ENCODE measurements at regions not wholly inside any gene's neighbourhood (a gene's known extent, or its start where the extent isn't known, plus 50 kb on each side); places are given as distances from the start of the nearest gene placed in this dataset.

GRCh38 chr3:99384596-99384995 is 253.8 kb upstream of the COL8A1 start:
- Histone ChIP-seq H3K9me3 (ENCODE audit: control insufficient read depth, insufficient read depth, low read length) (no peaks in the 10 kb centered on the region), H3K4me1 (ENCODE audit: control insufficient read depth, insufficient read depth, low read length) (no peaks in the 10 kb centered on the region)

GRCh38 chr3:99376926-99377325 is 261.5 kb upstream of the COL8A1 start:
- Histone ChIP-seq H3K9me3 (ENCODE audit: control insufficient read depth, insufficient read depth, low read length) (no peaks in the 10 kb centered on the region), H3K27me3 (ENCODE audit: control insufficient read depth, insufficient read depth, low read length) (no peaks in the 10 kb centered on the region), H3K9ac (ENCODE audit: low read depth, low read length) (no peak overlapping the region)

More at GRCh38 chr3:99384596-99384995, 253.8 kb upstream of the COL8A1 start:
- no peaks in the 10 kb centered on the region for H3K36me3 ChIP-seq (ENCODE audit: control insufficient read depth, insufficient read depth, low read length)
- H3K4me3 ChIP-seq (ENCODE audit: low read depth, low read length), result no peak overlapping the region
- no peaks in the 10 kb centered on the region for H3K27me3 ChIP-seq (ENCODE audit: control insufficient read depth, insufficient read depth, low read length)
- no peak overlapping the region for H3K9ac ChIP-seq (ENCODE audit: low read depth, low read length)

GRCh38 chr3:99373846-99374210 is 264.6 kb upstream of the COL8A1 start:
- no peaks in the 10 kb centered on the region for H3K9me3 ChIP-seq (ENCODE audit: control insufficient read depth, insufficient read depth, low read length)
- no peak overlapping the region for H3K4me3 ChIP-seq (ENCODE audit: low read depth, low read length)
- H3K27me3 ChIP-seq (ENCODE audit: control insufficient read depth, insufficient read depth, low read length), result no peaks in the 10 kb centered on the region
- no peaks in the 10 kb centered on the region for H3K36me3 ChIP-seq (ENCODE audit: control insufficient read depth, insufficient read depth, low read length)
- H3K9ac ChIP-seq (ENCODE audit: low read depth, low read length), result no peak overlapping the region
- no peaks in the 10 kb centered on the region for H3K4me1 ChIP-seq (ENCODE audit: control insufficient read depth, insufficient read depth, low read length)

More at GRCh38 chr3:99376926-99377325, 261.5 kb upstream of the COL8A1 start:
- no peaks in the 10 kb centered on the region for H3K36me3 ChIP-seq (ENCODE audit: control insufficient read depth, insufficient read depth, low read length)
- H3K4me3 ChIP-seq (ENCODE audit: low read depth, low read length), result no peak overlapping the region
- H3K4me1 ChIP-seq (ENCODE audit: control insufficient read depth, insufficient read depth, low read length), result no peaks in the 10 kb centered on the region

GRCh38 chr3:99373088-99373845 is 265.1 kb upstream of the COL8A1 start:
- no peaks in the 10 kb centered on the region for H3K27me3 ChIP-seq (ENCODE audit: control insufficient read depth, insufficient read depth, low read length)
- no peaks in the 10 kb centered on the region for H3K36me3 ChIP-seq (ENCODE audit: control insufficient read depth, insufficient read depth, low read length)
- no peak overlapping the region for H3K9ac ChIP-seq (ENCODE audit: low read depth, low read length)
- H3K4me1 ChIP-seq (ENCODE audit: control insufficient read depth, insufficient read depth, low read length), result no peaks in the 10 kb centered on the region
- no peaks in the 10 kb centered on the region for H3K9me3 ChIP-seq (ENCODE audit: control insufficient read depth, insufficient read depth, low read length)
- H3K4me3 ChIP-seq (ENCODE audit: low read depth, low read length), result no peak overlapping the region

GRCh38 chr3:99366663-99367429 is 271.5 kb upstream of the COL8A1 start:
- no peak overlapping the region for H3K9ac ChIP-seq (ENCODE audit: low read depth, low read length)
- no peaks in the 10 kb centered on the region for H3K27me3 ChIP-seq (ENCODE audit: control insufficient read depth, insufficient read depth, low read length)
- H3K36me3 ChIP-seq (ENCODE audit: control insufficient read depth, insufficient read depth, low read length), result no peaks in the 10 kb centered on the region
- H3K9me3 ChIP-seq (ENCODE audit: control insufficient read depth, insufficient read depth, low read length), result no peaks in the 10 kb centered on the region
- no peak overlapping the region for H3K4me3 ChIP-seq (ENCODE audit: low read depth, low read length)
- no peaks in the 10 kb centered on the region for H3K4me1 ChIP-seq (ENCODE audit: control insufficient read depth, insufficient read depth, low read length)

- no peak overlapping the region for H3K4me3 ChIP-seq (ENCODE audit: low read depth, low read length)
- H3K27me3 ChIP-seq (ENCODE audit: control insufficient read depth, insufficient read depth, low read length), result no peaks in the 10 kb centered on the region
- no peaks in the 10 kb centered on the region for H3K36me3 ChIP-seq (ENCODE audit: control insufficient read depth, insufficient read depth, low read length)
- no peak overlapping the region for H3K9ac ChIP-seq (ENCODE audit: low read depth, low read length)
- H3K4me1 ChIP-seq (ENCODE audit: control insufficient read depth, insufficient read depth, low read length), result no peaks in the 10 kb centered on the region
- no peaks in the 10 kb centered on the region for H3K9me3 ChIP-seq (ENCODE audit: control insufficient read depth, insufficient read depth, low read length)
These were observed 272.4 kb upstream of the COL8A1 start for GRCh38 chr3:99365979-99366378.

- H3K36me3 ChIP-seq (ENCODE audit: control insufficient read depth, insufficient read depth, low read length), result no peaks in the 10 kb centered on the region
- H3K9me3 ChIP-seq (ENCODE audit: control insufficient read depth, insufficient read depth, low read length), result no peaks in the 10 kb centered on the region
- H3K9ac ChIP-seq (ENCODE audit: low read depth, low read length), result no peak overlapping the region
- H3K27me3 ChIP-seq (ENCODE audit: control insufficient read depth, insufficient read depth, low read length), result no peaks in the 10 kb centered on the region
- H3K4me1 ChIP-seq (ENCODE audit: control insufficient read depth, insufficient read depth, low read length), result no peaks in the 10 kb centered on the region
- no peak overlapping the region for H3K4me3 ChIP-seq (ENCODE audit: low read depth, low read length)
These were observed 273.0 kb upstream of the COL8A1 start for GRCh38 chr3:99365396-99365795.

- Histone ChIP-seq H3K27me3 (ENCODE audit: control insufficient read depth, insufficient read depth, low read length) (no peaks in the 10 kb centered on the region), H3K36me3 (ENCODE audit: control insufficient read depth, insufficient read depth, low read length) (no peaks in the 10 kb centered on the region), H3K9me3 (ENCODE audit: control insufficient read depth, insufficient read depth, low read length) (no peaks in the 10 kb centered on the region), H3K4me1 (ENCODE audit: control insufficient read depth, insufficient read depth, low read length) (no peaks in the 10 kb centered on the region), H3K9ac (ENCODE audit: low read depth, low read length) (no peak overlapping the region), H3K4me3 (ENCODE audit: low read depth, low read length) (no peak overlapping the region)
These were observed 281.3 kb upstream of the COL8A1 start for GRCh38 chr3:99357131-99357530.

GRCh38 chr3:99356696-99357095 is 281.7 kb upstream of the COL8A1 start:
- no peaks in the 10 kb centered on the region for H3K27me3 ChIP-seq (ENCODE audit: control insufficient read depth, insufficient read depth, low read length)
- H3K4me3 ChIP-seq (ENCODE audit: low read depth, low read length), result no peak overlapping the region
- no peaks in the 10 kb centered on the region for H3K36me3 ChIP-seq (ENCODE audit: control insufficient read depth, insufficient read depth, low read length)
- H3K4me1 ChIP-seq (ENCODE audit: control insufficient read depth, insufficient read depth, low read length), result no peaks in the 10 kb centered on the region
- H3K9me3 ChIP-seq (ENCODE audit: control insufficient read depth, insufficient read depth, low read length), result no peaks in the 10 kb centered on the region
- H3K9ac ChIP-seq (ENCODE audit: low read depth, low read length), result no peak overlapping the region

GRCh38 chr3:99355465-99355864 is 282.9 kb upstream of the COL8A1 start:
- Histone ChIP-seq H3K4me1 (ENCODE audit: control insufficient read depth, insufficient read depth, low read length) (no peaks in the 10 kb centered on the region), H3K36me3 (ENCODE audit: control insufficient read depth, insufficient read depth, low read length) (no peaks in the 10 kb centered on the region), H3K9ac (ENCODE audit: low read depth, low read length) (no peak overlapping the region), H3K27me3 (ENCODE audit: control insufficient read depth, insufficient read depth, low read length) (no peaks in the 10 kb centered on the region), H3K9me3 (ENCODE audit: control insufficient read depth, insufficient read depth, low read length) (no peaks in the 10 kb centered on the region), H3K4me3 (ENCODE audit: low read depth, low read length) (no peak overlapping the region)

GRCh38 chr3:99352811-99353210 is 285.6 kb upstream of the COL8A1 start:
- Histone ChIP-seq H3K27me3 (ENCODE audit: control insufficient read depth, insufficient read depth, low read length) (no peaks in the 10 kb centered on the region), H3K4me3 (ENCODE audit: low read depth, low read length) (no peak overlapping the region), H3K36me3 (ENCODE audit: control insufficient read depth, insufficient read depth, low read length) (no peaks in the 10 kb centered on the region), H3K9ac (ENCODE audit: low read depth, low read length) (no peak overlapping the region), H3K9me3 (ENCODE audit: control insufficient read depth, insufficient read depth, low read length) (no peaks in the 10 kb centered on the region), H3K4me1 (ENCODE audit: control insufficient read depth, insufficient read depth, low read length) (no peaks in the 10 kb centered on the region)

GRCh38 chr3:99351122-99351521 is 287.3 kb upstream of the COL8A1 start:
- Histone ChIP-seq H3K4me3 (ENCODE audit: low read depth, low read length) (no peak overlapping the region), H3K9ac (ENCODE audit: low read depth, low read length) (no peak overlapping the region), H3K9me3 (ENCODE audit: control insufficient read depth, insufficient read depth, low read length) (no peaks in the 10 kb centered on the region), H3K4me1 (ENCODE audit: control insufficient read depth, insufficient read depth, low read length) (no peaks in the 10 kb centered on the region), H3K27me3 (ENCODE audit: control insufficient read depth, insufficient read depth, low read length) (no peaks in the 10 kb centered on the region), H3K36me3 (ENCODE audit: control insufficient read depth, insufficient read depth, low read length) (no peaks in the 10 kb centered on the region)

Measured in iPS-15b (cell line).